GM21717 (cell line): ENCODE measurements at regions not wholly inside any gene's neighbourhood (a gene's known extent, or its start where the extent isn't known, plus 50 kb on each side); places are given as distances from the start of the nearest gene placed in this dataset.
"Not testable (repeated sequence)": the region's sequence is repeated elsewhere in the genome, so short reads cannot be mapped to it uniquely, and the experiment has no call there.

Experiments
- ATAC-seq: cut with Tn5 transposase; IDR thresholded peaks from one replicate; pipeline ENCODE4 v1.9.1; 2021; ENCODE audit warnings: mild to moderate bottlenecking, moderate library complexity; ENCODE audit not compliant: unreplicated experiment

DNA sequence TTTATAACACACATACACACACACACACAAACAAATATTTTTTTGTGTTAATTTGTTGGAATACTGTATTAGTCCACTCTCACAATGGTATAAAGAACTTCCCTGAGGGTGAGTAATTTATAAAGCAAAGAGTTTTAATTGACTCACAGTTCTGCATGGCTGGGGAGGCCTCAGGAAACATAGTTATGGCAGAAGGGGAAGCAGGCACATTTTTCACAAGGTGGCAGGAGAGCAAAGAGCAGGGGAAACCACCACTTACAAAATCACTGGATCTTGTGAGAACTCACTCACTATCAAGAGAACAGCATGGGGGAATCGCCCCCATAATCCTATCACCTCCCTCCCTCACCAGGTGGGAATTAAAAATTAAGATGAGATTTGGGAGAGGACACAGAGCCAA, 205.4 kb upstream of the PTPRD start:
- no peak for ATAC-seq

DNA sequence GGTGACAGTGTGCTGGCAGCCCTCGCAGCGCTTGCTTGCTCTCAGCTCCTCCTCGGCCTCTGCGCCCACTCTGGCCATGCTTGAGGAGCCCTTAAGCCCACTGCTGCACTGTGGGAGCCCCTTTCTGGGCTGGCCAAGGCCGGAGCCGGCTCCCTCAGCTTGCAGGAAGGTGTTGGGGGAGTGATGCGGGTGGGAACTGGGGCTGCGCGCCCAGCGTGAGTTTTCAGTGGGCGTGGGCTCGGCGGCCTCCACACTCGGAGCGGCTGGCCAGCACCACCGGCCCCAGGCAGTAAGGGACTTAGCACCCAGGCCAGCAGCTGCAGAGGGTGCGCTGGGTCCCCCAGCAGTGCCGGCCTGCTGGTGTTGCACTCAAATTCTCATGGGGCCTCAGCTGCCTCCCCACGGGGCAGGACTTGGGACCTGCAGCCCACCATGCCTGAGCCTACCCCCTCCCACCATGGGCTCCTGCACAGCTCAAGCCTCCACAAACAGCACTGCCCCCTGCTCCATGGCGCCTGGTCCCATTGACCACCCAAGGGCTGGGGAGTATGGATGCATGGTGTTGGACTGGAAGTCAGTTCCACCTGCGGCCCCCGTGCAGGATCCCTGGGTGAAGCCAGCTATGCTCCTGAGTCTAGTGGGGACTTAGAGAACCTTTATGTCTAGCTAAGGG, 223.1 kb upstream of the PTPRD start:
- ATAC-seq = no peak

GRCh38 chr9:10843151-10843550, 230.3 kb upstream of the PTPRD start:
- no peak for ATAC-seq

DNA sequence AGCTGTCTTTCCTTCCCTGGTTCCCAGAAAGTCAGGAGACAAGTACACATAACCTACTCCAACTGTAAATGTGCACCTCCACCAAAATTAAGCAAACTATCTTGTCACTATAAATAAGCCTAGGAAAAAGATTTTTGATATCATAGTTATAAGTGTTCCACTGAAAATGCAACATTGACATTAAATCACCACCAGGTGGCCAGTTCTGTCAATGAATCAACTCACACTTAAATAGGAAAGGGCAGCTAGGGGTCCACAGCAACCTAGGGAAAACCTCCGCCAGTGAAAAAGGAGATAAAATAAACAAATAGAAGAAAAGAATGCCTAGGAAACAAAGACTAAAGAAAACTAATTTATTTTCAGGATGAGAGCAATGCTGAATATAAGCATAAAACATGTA, 243.0 kb upstream of the PTPRD start:
- no peak for ATAC-seq

GRCh38 chr9:10858817-10859216, 246.0 kb upstream of the PTPRD start:
- ATAC-seq = no peak

GRCh38 chr9:10863476-10863875, 250.7 kb upstream of the PTPRD start:
- no peak for ATAC-seq

DNA sequence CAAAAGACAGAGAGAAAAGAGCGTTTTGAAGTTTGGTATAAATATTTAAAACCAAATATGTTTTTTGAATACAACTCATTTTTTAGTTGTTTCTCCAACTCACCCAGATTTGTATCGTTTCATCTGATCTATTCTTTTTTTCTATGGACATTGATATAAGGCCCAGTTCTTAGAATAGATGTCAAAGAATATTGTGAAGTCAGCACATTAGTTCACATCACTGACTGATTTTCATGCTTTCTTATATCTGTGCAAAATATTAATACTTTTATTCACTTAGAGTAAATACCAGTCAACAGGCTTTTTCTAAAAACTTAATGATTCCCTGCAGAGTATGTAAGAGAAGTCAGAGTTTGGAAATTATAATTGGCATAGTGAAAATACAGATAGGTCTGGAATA, 254.4 kb upstream of the PTPRD start:
- no peak for ATAC-seq

DNA sequence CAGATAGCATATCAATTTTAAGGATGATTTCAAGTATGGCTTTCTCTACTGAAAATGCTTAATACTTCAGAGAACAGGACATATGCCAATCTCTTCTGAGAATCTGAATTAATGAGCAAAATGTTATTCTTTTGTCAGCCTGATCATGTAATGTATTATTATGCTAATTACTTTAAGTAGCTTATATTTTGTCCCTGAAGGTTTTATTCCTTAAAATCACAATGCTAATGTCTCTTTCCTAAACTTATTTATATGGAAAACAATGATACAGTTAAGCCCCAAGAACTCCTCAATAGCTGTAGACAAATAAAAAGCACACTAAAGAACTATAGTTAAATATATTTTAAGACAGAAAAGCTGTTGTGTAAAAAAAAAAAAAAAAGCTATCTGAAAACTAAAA, 256.9 kb upstream of the PTPRD start:
- ATAC-seq = no peak

DNA sequence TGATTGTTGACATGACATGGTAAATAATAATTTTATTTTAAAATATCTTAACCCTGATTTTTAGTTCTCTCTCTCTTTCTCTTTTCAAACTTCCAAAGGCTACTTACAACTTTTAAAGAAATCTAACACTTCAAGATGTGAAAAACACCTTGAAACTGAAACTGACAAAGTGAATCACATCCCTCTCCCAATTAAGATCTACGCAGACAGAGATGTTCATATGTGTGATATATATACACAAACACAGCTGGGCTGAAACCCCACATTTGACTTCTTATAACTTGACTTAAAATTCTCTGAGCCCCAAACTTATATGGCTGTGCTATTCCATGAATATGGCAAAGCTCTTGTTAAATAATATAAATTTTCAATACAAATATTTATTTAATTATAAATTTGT, 261.2 kb upstream of the PTPRD start:
- ATAC-seq = no peak

DNA sequence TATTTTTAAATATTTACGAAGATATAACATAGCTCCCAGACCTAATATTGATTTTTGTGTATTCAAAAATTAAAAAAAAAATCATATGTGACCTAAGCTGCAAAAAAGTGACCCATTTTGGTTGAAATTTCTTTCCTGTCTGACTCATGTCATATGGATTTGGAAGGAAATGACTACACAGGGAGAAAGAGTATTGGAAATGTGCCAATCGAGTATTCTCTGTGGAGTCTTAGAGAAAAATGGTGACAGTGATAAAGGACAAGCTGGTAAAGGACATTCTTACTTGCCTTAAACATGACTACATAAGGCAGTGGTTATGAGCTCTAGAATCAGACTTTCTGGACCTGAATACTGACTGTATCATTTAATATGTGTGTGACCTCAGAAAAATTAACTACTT, 262.9 kb upstream of the PTPRD start:
- ATAC-seq = no peak

DNA sequence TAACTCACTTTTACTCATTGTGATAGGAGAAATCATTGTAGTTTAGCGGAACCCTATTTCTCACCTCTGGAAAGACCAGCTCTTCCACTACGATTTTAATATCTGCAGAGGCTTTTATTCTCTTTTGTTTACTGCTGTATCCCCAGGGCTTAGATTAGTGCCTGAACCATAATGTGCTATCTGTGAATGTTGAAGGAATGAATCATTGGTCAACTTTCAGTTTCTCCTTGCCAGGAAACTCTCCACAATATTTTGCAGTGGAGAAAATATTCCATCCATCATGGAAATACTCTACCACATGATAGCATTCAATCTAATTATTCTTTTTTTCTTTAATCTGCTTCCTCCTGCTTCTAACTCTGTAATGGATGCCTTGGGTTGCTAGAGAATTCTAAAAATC, 263.5 kb upstream of the PTPRD start:
- no peak for ATAC-seq

- not testable (repeated sequence) for ATAC-seq
Measured at GRCh38 chr9:10890266-10890665, 277.5 kb upstream of the PTPRD start.

DNA sequence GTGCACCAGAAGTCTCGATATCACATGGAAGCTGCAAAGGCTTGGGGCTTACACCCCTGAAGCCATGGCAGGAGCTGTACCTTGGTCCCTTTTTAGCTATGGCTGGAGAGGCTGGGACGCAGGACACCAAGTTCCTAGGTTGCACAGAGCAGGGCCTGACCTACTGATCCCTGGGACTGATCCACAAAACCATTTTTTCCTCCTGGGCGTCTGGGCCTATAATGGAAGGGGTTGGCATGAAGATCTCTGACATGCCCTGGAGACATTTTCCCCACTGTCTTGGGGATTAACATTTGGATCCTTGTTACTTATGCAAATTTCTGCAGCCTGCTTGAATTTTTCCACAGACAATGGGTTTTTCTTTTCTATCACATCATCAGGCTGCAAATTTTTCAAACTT, 286.7 kb upstream of the PTPRD start:
- ATAC-seq = no peak

- no peak for ATAC-seq
Measured at GRCh38 chr9:10903969-10904368, 291.2 kb upstream of the PTPRD start.

GRCh38 chr9:10910779-10911178, 298.0 kb upstream of the PTPRD start:
- no peak for ATAC-seq

GRCh38 chr9:10911373-10911772, 298.6 kb upstream of the PTPRD start:
- no peak for ATAC-seq

GRCh38 chr9:10917001-10917400, 304.2 kb upstream of the PTPRD start:
- ATAC-seq = no peak

- ATAC-seq = no peak
Measured at GRCh38 chr9:10921671-10922070, 308.9 kb upstream of the PTPRD start.

- ATAC-seq = no peak
Measured at GRCh38 chr9:10925896-10926295, 313.1 kb upstream of the PTPRD start.

GRCh38 chr9:10928372-10928771, 315.6 kb upstream of the PTPRD start:
- ATAC-seq = no peak

GRCh38 chr9:10930081-10930480, 317.3 kb upstream of the PTPRD start:
- ATAC-seq = no peak

- ATAC-seq = no peak
Measured at GRCh38 chr9:10946676-10947410, 334.0 kb upstream of the PTPRD start.

DNA sequence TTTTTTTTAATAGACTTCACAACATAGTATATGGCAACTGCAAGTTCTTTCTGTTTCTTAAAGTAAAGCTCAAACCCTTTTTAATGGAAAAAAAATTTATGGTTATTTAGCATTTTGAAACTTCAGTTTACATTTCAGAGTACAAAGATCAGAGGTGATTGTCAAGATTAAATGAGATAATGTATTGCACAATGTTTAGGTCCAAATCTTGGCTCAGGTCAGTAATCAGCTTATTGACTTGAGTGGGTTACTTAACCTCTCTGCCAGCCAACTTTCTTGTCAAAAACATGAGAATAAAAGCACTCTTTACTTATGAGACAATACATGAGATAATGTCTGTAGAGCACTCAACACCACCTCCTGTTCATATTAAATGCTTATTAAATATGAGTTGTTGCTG, 345.1 kb upstream of the PTPRD start:
- no peak for ATAC-seq
